ENCODE measurements at regions not wholly inside any gene's neighbourhood (a gene's known extent, or its start where the extent isn't known, plus 50 kb on each side); places are given as distances from the start of the nearest gene placed in this dataset.

DNA sequence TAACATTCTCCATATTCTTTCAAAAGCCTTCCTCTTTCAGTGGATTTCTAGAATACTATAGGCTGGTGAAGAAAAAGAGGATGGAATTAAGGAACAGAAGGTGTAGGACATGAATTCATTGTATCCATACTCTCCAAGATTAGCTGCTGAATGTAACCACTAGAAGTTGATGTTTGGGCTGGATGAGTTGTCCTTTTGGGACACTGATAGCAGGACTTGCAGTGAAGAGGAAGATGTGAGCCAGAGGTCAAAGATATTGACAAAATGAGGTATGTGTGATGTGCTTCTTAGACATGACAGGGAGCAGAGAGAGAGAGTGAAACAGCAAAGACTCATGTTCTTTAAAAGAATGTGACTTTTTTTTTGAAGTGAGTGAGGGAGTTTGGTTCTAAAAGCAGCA lies 134.3 kb upstream of the MAN1A1 start:
- no peak overlapping the region for H3K4me3 Mint-ChIP-seq
- peaks cover 4% of the 10 kb centered on the region for H3K36me3 Mint-ChIP-seq (ENCODE audit: low read depth)
- DNase-seq (ENCODE audit: low spot score), result no peak
- peaks cover 19% of the 10 kb centered on the region for H3K27me3 Mint-ChIP-seq (ENCODE audit: low read depth)
- peaks cover 4% of the 10 kb centered on the region for H3K9me3 Mint-ChIP-seq
- H3K4me1 Mint-ChIP-seq (ENCODE audit: low read depth), result peaks cover 1% of the 10 kb centered on the region
- no peak overlapping the region for H3K27ac Mint-ChIP-seq

DNA sequence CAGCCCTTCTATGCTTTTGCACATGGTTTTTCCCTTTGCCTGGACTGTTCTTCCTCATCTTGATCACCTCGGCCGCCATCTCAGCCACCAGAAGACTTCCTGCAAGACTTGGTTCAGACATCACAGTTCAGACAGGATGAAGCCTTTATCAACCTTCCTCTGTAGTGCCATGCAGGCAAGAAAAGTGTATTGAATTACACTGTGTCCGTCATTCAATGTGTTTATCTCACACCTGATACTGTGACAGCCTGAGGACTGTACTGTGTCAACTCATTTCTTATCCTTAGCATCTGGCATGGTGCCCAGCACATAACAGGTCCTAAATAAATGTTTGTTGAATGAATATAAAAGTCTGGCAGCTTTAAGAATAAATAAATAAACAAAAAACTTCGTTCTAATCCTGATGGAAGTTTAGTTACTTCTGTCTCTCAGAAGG lies 133.3 kb upstream of the MAN1A1 start:
- Mint-ChIP-seq H3K4me1 (ENCODE audit: low read depth) (no peaks in the 10 kb centered on the region), H3K4me3 (no peak overlapping the region), H3K27me3 (ENCODE audit: low read depth) (peaks cover 19% of the 10 kb centered on the region), H3K9me3 (peaks cover 4% of the 10 kb centered on the region), H3K27ac (no peak overlapping the region), H3K36me3 (ENCODE audit: low read depth) (peaks cover 4% of the 10 kb centered on the region)
- no peak for DNase-seq (ENCODE audit: low spot score)

DNA sequence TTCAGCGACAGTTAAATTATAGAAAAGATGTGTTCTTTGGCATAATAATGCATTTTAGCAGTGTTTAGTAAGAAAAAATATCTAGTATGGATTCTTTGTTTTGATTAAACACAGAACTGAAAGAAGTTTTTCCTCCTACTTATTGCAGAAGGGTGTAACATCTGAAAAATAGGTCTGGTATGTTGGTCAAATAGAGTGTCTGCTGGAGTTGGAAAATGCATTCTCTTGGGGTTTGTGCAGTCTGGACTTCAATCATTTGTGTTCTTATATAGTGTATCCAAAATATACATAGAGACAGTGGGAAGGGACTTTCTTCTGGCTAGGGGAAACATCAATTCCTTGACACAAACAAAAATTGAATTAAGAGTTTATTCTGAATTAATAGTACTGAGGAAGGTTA lies 132.4 kb upstream of the MAN1A1 start:
- H3K27me3 Mint-ChIP-seq (ENCODE audit: low read depth), result peaks cover 22% of the 10 kb centered on the region
- H3K9me3 Mint-ChIP-seq, result no peaks in the 10 kb centered on the region
- H3K27ac Mint-ChIP-seq, result no peak overlapping the region
- H3K4me1 Mint-ChIP-seq (ENCODE audit: low read depth), result no peaks in the 10 kb centered on the region
- no peak overlapping the region for H3K4me3 Mint-ChIP-seq
- no peak for DNase-seq (ENCODE audit: low spot score)
- no peaks in the 10 kb centered on the region for H3K36me3 Mint-ChIP-seq (ENCODE audit: low read depth)

DNA sequence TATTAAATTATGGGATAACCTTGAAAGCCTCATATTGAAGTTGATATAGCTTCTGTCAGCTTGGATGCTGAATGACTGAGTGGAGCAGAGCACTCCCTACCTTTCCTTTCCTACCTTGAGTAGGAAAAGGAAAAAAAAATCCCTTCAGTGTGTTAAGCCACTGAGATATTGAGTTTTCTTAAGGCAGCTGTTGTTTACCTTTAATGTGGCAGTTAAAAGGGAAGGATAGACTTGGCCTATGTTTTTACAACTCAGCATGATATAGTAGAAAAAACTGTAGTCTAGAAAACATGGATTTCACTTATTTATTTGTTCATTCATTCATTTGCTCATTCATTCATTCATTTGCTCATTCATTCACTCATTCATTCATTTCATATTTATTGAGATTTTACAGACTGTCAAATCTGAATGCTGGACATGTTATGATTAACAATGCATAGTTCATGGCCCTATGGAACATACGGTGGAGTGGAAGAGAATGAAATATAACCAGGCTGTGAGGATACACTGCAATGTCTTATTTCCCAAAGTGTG lies 131.5 kb upstream of the MAN1A1 start:
- Mint-ChIP-seq H3K9me3 (no peaks in the 10 kb centered on the region), H3K36me3 (ENCODE audit: low read depth) (no peaks in the 10 kb centered on the region), H3K27me3 (ENCODE audit: low read depth) (peaks cover 23% of the 10 kb centered on the region), H3K4me1 (ENCODE audit: low read depth) (peaks cover 2% of the 10 kb centered on the region), H3K4me3 (no peak overlapping the region), H3K27ac (no peak overlapping the region)
- no peak for DNase-seq (ENCODE audit: low spot score)

DNA sequence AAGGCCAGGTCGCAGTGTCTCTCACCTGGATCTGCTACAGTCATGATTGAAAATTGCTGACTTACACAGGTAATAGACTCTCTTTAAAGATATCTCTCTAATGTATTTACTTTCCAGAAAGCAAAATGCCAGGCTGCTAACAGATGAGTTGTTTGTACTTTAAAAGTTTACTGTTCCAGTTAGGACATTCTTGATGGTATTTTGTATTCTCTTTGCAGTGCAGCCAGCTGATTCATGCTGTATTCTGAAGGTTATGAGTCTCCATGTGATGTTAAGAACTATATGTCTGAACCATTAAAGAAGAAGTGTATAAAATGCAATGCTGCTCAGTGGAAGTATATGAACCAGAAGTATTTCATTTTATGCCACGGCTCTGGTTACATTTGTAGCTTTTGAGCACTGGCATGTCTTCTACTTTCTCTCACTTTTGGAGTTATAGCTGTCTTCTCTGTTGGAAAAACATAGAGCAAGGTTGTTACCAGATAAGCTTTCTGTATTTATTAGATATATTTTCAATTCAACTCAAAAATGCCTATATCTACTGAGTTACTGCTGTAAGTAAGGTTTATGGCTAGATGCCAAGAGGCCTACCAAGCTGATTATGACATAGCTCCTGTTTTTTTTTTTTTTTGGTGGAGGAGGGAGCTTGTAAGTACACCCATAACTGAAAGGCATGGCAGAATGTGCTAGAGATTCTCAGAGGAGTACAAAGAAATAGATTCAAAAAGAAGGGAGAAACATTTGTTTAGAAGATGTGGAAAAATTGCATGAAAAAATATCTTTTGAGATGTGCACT lies 130.5 kb upstream of the MAN1A1 start:
- Mint-ChIP-seq H3K9me3 (no peaks in the 10 kb centered on the region), H3K27me3 (ENCODE audit: low read depth) (peaks cover 24% of the 10 kb centered on the region), H3K4me1 (ENCODE audit: low read depth) (peaks cover 2% of the 10 kb centered on the region), H3K4me3 (no peak overlapping the region), H3K36me3 (ENCODE audit: low read depth) (no peaks in the 10 kb centered on the region), H3K27ac (no peak overlapping the region)
- no peak for DNase-seq (ENCODE audit: low spot score)

DNA sequence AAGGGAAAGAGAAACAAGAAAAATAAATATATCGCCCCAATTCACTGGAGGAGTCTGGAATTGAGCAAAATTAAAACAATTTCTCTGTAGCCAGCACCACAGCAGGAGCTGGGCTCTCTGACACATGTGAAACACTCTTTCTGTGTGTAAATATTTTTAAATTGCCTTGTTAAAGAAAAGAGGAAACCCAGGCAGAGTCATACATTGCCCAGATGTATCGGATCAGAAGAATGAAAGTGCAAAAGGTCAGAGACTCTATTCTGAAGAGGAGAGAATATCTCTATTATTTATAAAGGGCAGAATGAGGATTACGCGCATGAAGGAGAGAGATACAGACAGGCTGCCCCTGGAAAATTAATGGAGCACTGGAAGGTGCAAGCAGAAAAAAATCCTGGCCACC lies 127.0 kb upstream of the MAN1A1 start:
- DNase-seq (ENCODE audit: low spot score), result no peak
- Mint-ChIP-seq H3K27ac (no peak overlapping the region), H3K36me3 (ENCODE audit: low read depth) (peaks cover 2% of the 10 kb centered on the region)

DNA sequence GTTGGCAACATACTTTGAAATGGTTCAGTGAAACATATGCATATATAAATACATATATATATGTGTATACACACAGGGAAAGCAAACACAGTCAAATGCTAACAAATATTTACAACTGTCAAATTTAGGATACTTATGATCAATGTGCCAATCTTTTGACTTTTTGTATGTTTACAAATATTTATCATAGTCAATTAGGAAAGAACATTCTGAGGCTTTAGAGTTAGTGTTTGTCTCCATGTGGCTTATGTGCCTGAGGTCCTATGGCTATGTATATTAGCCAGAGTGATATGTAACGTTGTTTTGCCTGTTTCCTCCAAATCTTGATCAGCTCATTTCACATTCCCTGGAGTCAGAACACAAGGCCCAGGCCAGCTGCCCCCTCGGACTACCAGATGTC lies 126.5 kb upstream of the MAN1A1 start:
- peaks cover 4% of the 10 kb centered on the region for H3K4me1 Mint-ChIP-seq (ENCODE audit: low read depth)
- no peak overlapping the region for H3K27ac Mint-ChIP-seq
- peaks cover 5% of the 10 kb centered on the region for H3K36me3 Mint-ChIP-seq (ENCODE audit: low read depth)
- H3K27me3 Mint-ChIP-seq (ENCODE audit: low read depth), result peaks cover 27% of the 10 kb centered on the region
- H3K9me3 Mint-ChIP-seq, result peaks cover 11% of the 10 kb centered on the region
- DNase-seq (ENCODE audit: low spot score), result no peak
- no peak overlapping the region for H3K4me3 Mint-ChIP-seq

More for the DNA sequence above, 127.0 kb upstream of the MAN1A1 start:
- Mint-ChIP-seq H3K4me1 (ENCODE audit: low read depth) (peaks cover 2% of the 10 kb centered on the region), H3K4me3 (no peak overlapping the region), H3K9me3 (peaks cover 7% of the 10 kb centered on the region), H3K27me3 (ENCODE audit: low read depth) (peaks cover 24% of the 10 kb centered on the region)

DNA sequence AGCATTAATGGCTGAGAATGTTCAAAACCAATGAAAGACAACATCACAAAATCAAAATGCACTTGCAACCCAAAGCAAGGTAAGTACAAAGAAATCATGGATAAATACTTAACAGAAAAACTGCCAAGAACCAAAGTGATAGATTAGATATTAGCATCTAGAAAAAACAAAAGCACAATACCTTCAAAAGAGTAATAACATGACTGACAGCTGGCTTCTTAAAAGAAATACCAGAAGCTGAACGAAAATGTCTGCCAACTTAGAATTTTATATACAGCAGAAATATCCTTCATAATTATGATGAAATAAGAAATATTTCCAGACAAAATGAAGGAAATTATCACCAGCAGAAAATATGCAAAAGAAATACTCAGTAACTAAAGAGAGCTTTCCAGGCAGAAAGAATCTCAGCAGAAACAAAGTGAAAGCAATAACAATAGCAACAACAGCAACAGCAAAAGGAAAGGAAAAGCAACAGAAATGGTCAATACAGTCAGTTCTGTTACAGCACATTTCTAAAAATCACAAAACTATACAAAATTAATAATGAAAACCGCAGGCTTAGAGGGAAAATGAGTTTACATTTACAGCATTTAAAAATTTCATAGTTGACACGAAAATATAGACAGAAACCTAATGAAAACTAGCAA lies 121.5 kb upstream of the MAN1A1 start:
- Mint-ChIP-seq H3K9me3 (peaks cover 19% of the 10 kb centered on the region), H3K4me1 (ENCODE audit: low read depth) (peaks cover 21% of the 10 kb centered on the region), H3K27me3 (ENCODE audit: low read depth) (peaks cover 19% of the 10 kb centered on the region), H3K36me3 (ENCODE audit: low read depth) (peaks cover 16% of the 10 kb centered on the region), H3K4me3 (peak overlapping the region; percentile 49), H3K27ac (peak overlapping the region; percentile 42)
- DNase-seq (ENCODE audit: low spot score), result no peak

DNA sequence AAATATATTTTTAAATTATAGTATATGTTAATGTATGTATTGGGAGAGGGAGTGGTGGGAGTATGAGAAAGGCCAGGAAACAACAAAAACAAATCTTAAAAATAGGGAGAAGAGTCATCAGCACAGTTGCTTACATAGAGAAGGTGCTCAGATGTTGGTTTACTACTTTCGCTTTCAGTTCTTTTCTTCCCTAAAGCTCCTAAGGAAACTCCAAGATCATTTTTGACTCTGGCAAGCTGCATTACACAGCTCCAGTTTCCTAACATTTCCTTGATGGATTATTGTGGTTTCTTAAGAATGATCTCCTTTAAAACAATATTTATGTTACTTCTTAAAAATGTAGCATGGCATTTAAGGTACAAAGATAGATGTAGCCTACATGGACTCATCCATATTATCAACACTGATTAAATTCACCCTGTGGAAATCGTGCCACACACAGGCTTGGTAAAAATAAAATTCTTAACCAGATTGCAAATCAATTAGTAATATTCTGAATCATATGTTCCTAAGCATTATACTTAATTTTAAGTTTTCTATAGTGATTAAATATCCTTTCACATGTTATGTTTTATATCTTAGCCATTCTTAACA lies 118.0 kb upstream of the MAN1A1 start:
- peaks cover 5% of the 10 kb centered on the region for H3K27me3 Mint-ChIP-seq (ENCODE audit: low read depth)
- peaks cover 29% of the 10 kb centered on the region for H3K9me3 Mint-ChIP-seq
- peaks cover 37% of the 10 kb centered on the region for H3K36me3 Mint-ChIP-seq (ENCODE audit: low read depth)
- peak overlapping the region; percentile 37 for H3K4me3 Mint-ChIP-seq
- H3K27ac Mint-ChIP-seq, result no peak overlapping the region
- H3K4me1 Mint-ChIP-seq (ENCODE audit: low read depth), result peaks cover 47% of the 10 kb centered on the region
- no peak for DNase-seq (ENCODE audit: low spot score)

DNA sequence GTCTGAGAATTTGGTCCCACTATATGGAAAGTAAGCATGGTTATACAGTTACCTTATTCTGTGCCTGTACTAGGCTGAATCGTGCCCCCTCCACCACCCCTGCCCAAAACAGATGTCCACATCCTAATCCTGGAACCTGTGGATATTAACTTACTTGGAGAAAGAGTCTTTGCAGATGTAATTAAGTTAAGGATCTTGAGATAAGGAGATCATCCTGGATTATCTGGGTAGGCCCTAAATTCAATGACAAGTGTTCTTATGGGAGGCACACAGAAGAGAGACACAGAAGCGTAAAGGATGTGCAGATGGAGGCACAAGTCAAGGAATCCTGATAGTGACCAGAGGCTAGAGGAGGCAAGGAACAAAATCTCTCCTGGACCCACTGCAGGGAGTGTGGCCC lies 116.7 kb upstream of the MAN1A1 start:
- H3K27me3 Mint-ChIP-seq (ENCODE audit: low read depth), result peaks cover 2% of the 10 kb centered on the region
- H3K4me1 Mint-ChIP-seq (ENCODE audit: low read depth), result peaks cover 55% of the 10 kb centered on the region
- DNase-seq (ENCODE audit: low spot score), result no peak
- peaks cover 45% of the 10 kb centered on the region for H3K36me3 Mint-ChIP-seq (ENCODE audit: low read depth)
- H3K9me3 Mint-ChIP-seq, result peaks cover 35% of the 10 kb centered on the region
- no peak overlapping the region for H3K27ac Mint-ChIP-seq
- no peak overlapping the region for H3K4me3 Mint-ChIP-seq

DNA sequence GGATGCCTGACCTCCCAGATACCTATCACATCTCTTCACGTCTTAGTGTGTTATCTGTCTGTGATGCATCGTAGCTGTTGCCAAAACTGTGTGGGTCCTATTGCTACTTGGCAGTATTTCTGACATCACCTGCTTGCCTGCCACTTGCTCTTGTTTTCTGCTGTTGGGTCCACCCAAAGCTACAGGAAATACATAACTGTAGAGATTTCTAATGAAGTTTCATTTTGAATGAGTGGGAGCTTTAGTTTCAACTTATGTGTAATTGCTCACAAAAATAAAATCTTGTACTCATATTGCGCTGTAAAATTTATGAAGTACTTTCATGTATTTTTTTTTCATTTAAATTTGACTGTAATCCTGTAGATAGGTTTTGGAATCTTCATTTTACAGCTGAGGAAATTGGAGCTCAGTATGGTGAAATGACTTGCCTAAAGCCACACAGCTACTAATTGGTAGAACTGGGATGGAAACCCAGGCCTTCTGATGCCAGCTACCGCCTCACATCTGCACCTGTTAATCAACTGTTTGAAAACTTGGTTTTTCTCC lies 113.6 kb upstream of the MAN1A1 start:
- peak overlapping the region; percentile 69 for H3K4me3 Mint-ChIP-seq
- DNase-seq (ENCODE audit: low spot score), result peak; percentile 45
- peaks cover 67% of the 10 kb centered on the region for H3K4me1 Mint-ChIP-seq (ENCODE audit: low read depth)
- peaks cover 53% of the 10 kb centered on the region for H3K36me3 Mint-ChIP-seq (ENCODE audit: low read depth)
- H3K27ac Mint-ChIP-seq, result peak overlapping the region; percentile 96
- peaks cover 48% of the 10 kb centered on the region for H3K9me3 Mint-ChIP-seq
- H3K27me3 Mint-ChIP-seq (ENCODE audit: low read depth), result no peaks in the 10 kb centered on the region

DNA sequence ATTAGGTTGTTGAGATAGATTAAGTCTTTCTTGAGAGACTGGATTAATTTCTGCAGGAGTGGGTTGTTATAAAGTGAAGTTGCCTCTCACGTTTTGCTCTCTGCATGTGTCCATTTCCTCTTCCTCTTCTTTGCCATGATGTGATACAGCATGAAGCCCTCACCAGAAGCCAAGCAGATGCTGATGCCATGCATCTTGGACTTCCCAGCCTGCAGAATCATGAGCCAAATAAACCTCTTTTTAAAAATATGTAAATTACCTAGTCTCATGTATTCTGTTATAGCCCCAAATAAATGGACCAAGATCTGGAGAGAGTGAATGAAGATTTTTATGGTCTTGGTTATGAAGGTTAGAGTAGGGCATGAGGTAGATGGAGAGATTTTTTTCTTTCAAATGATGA lies 111.6 kb upstream of the MAN1A1 start:
- no peak for DNase-seq (ENCODE audit: low spot score)
- peak overlapping the region; percentile 32 for H3K27ac Mint-ChIP-seq
- H3K27me3 Mint-ChIP-seq (ENCODE audit: low read depth), result no peaks in the 10 kb centered on the region
- peaks cover 56% of the 10 kb centered on the region for H3K4me1 Mint-ChIP-seq (ENCODE audit: low read depth)
- H3K4me3 Mint-ChIP-seq, result no peak overlapping the region
- H3K9me3 Mint-ChIP-seq, result peaks cover 48% of the 10 kb centered on the region
- peaks cover 49% of the 10 kb centered on the region for H3K36me3 Mint-ChIP-seq (ENCODE audit: low read depth)

DNA sequence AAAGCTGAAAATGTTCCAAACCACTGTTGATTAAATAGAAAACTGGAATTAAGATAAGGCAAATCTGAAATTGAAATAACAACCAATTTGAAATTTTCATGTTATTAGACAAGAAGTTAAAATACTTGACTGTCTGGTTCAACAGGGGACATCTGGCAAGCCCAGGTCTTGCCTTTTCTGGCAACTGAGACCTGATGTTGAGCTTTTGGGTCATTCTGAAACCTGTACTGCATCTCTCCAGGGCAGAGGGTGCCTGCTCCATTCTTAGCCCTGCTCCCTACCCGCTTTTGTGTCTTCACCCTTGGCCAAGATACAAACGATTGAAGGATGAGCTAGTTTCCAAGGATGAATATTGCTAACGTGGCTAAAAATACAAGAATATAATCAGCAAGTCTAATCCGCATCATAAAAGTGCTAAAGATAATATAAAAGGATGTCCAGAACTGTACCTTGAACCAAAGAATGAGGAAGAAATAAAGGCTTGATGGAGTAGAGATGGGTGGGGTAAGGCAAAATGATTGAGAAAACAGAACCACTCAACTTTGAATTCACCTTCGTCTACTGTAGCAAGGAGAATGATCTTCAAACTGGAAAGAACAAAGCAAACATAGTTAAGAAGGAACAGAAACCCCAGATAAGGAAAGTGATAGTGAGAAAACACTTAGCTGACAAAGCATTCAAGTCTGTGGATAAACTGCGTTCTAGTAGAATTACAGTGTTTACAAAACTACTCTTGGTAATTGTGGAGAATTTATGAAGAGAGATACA lies 109.8 kb upstream of the MAN1A1 start:
- Mint-ChIP-seq H3K9me3 (peaks cover 45% of the 10 kb centered on the region), H3K27ac (peak overlapping the region; percentile 74), H3K4me1 (ENCODE audit: low read depth) (peaks cover 51% of the 10 kb centered on the region), H3K36me3 (ENCODE audit: low read depth) (peaks cover 38% of the 10 kb centered on the region), H3K4me3 (peak overlapping the region; percentile 16), H3K27me3 (ENCODE audit: low read depth) (peaks cover 5% of the 10 kb centered on the region)
- no peak for DNase-seq (ENCODE audit: low spot score)
